GM18868 (cell line): ENCODE measurements at regions not wholly inside any gene's neighbourhood (a gene's known extent, or its start where the extent isn't known, plus 50 kb on each side); places are given as distances from the start of the nearest gene placed in this dataset.

Experiments
- ATAC-seq: cut with Tn5 transposase; IDR thresholded peaks from one replicate; pipeline ENCODE4 v1.9.1; 2021; ENCODE audit warnings: mild to moderate bottlenecking, moderate library complexity; ENCODE audit not compliant: unreplicated experiment

DNA sequence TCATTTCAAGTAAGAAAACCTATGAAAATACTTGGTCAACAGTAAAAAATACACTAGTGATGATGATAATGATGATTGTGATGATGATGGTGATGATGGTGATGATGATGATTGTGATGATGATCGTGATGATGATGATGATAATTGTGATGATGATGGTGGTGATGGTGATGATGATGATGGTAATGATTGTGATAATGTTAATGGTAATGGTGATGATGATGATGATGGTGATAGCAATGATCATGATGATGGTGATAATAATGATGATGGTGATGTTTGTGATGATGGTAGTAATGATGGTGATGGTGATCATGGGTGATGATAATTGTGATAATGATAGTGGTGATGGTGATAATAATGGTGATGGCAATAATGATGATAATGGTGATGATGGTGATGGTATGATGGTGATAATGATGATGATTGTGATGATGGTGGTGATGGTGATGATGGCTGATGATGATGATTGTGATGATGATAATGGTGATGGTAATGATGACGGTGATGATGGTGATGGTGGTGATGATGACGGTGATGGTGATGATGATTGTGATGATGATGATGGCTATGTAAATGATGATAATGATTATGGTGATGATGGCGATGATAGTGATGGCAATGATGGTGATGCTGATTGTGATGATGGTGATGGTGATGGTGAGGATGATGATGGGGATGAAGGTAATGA lies 62.1 kb downstream of the VCX3A start:
- no peak for ATAC-seq

DNA sequence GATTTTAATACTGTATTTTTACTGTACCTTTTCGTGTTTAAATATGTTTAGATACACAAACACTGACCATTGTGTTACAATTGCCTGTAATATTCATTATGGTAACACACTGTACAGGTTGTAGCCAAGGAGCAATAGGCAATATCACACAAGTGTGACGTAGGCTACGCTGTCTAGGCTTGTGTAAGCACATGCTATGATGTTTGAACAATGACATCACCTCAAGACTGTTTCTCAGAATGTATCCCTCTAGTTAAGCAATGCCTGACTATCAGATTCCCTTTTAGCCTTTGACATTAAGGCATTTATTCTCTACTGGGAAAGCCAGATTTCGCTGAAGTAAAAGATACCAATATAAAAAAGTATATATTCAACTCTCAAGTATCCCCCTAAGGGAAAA lies 66.2 kb downstream of the VCX3A start:
- no peak for ATAC-seq

DNA sequence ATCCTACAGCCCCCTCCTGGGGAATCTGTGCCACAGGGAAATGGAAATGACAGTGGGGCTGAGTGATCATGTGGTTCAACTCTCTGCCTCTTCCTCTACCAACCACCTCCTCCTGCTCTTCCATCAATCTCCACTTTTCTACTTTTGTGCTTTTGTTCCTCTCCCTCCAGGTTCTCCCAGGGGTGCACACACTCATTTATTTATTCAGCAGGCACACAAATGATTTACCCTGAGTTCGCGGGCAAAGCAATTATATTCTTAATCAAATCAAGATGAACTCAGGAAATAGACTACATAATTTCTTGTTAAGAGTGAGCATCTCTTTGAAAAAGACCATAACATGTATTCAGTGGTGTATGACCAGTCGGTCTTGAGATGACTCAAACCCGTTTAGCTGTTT lies 69.2 kb downstream of the VCX3A start:
- ATAC-seq = no peak

DNA sequence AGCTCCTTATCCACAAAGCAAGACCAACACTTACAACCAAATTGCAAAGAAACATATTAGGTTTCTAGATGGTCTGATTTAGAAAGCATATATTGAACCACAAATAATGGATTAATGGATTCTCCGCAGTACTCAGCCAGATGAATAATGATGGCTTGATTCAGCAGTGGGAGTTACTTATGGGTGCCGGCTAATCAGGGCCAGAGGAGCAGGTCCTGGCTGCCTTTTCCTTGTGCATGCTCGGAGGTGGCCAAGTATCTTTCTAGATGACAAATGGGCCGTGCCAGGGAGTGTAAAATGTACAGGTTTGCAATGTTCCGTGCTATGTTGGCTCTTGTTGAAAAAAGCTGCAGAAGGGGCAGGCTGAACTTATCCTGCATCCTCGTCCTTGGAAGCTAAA lies 70.2 kb downstream of the VCX3A start:
- ATAC-seq = no peak

DNA sequence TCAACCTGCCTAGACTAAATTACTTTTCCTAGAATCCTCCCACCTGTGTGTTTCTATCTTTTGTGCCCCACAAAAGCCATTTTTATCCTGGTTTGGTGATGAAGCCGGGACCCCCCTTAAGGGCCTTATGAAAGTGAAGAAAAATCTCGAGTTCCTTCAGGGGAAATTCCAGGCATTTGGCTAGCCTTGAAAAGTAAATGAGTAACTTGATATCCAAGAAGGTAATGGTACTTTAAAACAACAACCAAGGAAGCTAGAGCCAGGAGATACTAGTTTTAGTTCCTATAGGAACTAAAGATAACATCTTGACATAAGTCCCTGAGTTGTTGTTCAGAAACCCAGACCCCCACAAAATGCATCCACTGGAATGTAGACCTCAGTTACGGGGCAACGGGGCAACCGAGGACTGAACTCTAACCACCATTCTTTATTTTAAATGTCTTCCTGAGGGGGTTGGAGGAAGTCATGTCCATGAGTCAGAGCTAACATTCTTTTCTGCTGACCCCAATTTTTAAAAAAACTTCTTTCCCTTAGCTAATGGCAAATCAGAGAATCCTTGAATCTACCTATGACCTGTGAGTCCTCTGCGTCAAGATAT lies 73.9 kb downstream of the VCX3A start:
- no peak for ATAC-seq

DNA sequence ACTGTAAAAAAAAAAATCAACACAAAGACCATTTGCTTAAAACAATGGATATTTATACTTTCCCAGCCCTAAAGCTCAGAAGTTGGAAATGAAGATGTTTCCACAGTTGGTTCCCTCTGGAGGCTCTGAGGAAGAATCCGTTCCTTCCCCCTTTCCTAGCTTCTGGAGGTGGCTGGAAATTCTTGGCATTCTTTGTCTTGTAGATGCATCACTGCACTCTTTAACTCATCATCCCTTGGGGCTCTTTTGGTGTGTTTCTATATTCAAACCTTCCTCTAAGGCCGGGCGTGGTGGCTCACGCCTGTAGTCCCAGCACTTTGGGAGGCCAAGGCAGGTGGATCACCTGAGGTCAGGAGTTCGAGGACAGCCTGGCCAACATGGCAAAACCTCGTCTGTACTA lies 78.7 kb downstream of the VCX3A start:
- no peak for ATAC-seq

DNA sequence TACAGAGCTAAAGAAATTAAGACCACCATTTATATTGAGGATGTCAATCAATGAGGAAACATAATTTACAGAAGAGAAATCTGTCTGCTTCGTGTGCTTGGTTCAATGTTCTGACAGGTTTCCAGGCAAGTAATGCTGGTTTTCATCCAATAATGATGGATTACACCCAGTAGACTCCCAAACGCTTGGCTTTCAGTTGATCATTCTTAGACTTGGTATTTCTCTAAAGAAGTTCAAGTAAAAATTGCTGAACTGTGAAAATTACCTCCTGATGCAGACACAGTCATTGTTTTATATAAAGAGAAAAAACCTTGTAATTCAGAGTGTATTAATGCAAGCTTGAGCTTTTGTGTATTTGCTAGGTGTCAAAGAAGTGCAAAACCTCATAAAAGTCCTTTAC lies 85.0 kb downstream of the VCX3A start:
- no peak for ATAC-seq

DNA sequence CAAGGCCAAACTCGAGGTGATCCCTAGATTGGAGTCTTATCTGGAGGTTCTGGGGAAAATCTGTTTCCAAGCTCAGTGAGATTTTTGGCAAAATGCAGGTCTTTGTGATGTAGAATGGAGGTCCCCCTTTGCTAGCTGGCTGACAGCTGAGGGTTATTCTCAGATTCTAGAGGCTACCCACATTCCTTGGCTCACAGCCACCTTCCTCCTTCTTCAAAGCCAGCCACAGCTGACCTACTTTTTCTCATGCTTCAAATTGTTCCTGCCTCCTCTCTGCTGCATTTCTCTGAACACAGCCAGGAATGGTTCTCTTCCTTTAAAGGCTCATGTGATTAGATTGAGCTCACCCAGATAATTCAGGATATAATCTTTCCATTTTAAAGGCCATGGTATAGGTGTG lies 86.9 kb downstream of the VCX3A start:
- ATAC-seq = no peak

DNA sequence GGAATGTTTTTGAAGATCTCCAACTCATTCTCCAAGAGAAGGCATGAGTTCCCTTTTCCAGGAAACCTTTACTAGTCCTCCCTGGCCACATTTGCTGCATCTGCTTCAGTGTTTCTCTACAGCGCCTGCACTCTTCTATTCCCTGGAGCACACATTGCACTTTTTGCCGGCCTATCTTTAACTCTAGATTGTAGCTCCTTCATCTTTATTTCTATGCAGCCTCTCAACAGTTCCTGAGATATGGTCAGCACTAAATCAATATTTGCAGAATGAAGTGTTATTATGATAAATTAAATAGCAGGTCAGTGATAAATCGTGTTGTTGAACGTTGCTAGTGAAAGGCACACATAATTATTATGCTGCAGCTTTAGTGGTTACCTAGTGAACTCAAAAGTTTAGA lies 88.3 kb downstream of the VCX3A start:
- no peak for ATAC-seq

DNA sequence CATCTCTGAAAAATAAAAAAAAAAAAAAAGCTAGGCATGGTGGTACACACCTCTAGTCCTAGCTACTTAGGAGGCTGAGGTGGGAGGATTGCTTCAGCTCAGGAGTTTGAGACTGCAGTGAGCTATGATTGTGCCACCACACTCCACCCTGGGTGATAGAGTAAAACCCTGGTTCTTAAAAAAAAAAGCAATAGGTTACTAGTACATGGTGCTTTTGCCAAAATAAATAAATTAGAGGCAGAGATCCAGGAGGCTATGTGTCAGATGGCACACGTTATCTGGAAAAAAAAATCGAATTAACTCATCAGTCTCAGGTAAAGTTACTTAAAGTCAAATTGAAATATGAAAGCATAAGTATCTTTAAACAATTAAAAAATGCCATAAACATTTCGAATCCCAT lies 94.3 kb downstream of the VCX3A start:
- ATAC-seq = no peak

DNA sequence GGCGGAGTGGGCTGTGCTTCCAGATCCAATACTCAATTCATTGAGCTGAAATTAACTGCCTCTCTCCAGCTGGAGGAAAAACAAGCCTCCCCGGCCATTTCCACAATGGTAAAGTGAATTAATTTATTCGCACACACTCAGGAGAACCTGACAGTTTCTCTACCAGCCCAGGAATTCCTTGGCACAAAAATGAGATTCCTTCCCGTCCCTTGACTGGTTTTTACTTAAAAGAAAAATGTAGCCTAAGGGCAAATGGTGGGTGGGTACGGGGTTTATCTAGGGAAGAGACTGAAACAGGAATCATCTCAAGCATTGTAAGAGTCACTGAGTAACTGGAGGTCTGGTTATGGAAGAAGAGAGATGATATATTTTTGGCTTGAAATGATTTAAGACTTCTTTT lies 102.7 kb downstream of the VCX3A start:
- ATAC-seq = no peak

DNA sequence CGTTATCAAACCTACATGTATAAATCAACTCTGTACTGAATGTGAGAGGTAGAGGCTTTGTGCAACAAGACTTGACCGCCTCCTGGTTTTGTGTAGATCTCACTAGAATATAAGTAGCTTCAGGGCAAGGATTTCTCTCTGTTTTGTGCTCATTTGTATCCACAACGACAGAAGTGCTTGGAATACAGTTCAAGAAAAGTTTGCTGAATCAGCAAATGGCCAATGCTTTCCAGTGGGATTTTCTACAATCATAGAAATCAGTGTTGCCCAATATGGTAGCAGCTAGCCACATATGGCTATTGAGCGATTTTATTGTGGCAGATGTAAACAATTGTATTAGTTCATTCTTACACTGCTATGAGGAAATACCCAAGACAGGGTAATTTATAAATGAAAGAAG lies 127.4 kb downstream of the VCX3A start:
- no peak for ATAC-seq

DNA sequence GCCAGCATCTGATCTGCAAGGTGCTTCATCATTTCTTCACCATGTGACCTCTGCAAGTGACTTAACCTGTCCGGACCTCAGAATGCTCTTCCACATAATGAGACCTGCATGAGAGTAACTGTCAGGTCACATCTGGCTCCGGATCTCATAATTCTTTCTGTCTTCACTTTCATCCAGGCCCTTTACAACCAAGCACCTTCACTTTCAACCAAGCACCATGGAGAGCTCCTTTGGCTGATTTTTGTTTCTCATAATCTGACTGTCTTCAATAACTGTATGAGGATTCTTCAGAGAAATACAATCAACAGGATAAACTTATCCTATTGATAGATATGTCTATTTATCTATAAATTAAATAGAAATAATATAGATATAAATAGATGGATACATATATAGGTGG lies 148.1 kb downstream of the VCX3A start:
- no peak for ATAC-seq

DNA sequence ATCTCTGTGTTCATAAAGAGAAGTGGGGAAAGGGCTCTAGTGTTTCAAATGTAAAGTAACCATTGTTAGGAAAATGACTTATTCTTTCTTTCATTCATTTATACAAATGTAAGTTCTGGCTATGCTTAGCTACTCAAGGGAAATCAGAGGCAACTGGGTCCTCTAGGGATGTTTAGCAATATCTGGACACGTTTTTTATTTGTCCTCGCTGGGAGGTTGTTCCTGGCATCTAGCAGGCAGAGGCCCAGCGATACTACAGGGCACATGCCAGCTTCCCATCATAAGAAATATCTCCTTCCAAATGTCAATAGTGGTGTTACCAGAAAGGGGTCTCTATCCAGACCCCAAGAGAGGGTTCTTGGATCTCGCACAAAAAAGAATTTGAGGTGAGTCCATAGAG lies 150.0 kb downstream of the VCX3A start:
- no peak for ATAC-seq

DNA sequence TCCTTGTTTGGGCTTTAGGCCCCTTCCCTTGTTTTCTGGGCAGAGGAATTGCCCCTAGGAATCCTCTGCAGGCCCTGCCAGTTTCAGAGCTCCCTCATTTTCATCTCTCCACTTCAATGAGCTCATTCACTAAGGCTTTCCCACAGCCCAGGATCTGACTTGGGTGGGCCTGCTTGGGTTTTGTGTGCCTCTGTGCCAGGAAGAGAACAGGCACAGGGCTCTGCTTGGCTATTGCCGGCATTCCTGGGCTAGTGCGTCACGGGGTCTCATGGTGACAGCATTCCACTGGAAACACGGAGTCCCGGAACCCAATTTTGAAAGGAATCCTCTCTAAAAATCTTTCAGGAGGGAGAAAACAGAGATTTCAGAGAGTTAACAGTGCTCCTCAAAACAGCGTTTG lies 150.5 kb downstream of the VCX3A start:
- ATAC-seq = no peak

DNA sequence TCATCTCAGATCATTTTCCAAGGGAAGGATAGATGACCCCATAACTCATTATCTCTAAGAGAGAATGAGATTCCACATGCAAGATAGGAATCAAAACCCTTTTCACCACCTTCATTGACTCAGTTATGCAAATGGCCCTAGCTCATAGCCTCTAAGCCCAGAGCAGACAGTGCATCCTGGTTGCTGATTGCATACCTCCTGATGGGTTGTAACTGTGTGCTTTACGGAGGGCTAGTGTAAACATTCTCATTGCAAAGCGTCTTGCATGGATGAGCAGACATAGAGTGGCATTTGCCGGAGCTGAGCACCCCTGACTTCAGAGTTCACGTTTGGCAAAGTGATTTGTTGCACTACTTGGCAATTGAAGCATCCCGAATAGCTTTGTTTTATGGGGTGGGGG lies 151.0 kb downstream of the VCX3A start:
- ATAC-seq = no peak

DNA sequence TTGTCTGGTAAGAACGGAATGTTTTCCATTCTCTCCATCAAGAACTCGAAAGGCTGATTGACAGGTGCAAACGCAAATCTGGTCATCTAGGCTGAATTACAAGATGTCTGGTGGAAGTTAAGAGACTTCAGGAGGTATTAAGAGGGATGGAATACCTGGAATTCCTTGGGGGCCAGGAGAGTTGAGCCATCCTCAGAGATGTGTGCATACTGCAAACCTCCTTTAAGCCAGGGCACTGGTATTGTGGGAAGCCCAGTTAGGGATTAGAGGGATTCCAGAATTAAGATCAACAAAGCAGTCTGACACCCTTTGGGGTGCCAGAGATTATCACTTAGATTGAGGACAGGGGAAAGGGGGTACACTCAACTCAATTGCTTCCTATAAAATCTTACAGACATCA lies 151.4 kb downstream of the VCX3A start:
- ATAC-seq = no peak

DNA sequence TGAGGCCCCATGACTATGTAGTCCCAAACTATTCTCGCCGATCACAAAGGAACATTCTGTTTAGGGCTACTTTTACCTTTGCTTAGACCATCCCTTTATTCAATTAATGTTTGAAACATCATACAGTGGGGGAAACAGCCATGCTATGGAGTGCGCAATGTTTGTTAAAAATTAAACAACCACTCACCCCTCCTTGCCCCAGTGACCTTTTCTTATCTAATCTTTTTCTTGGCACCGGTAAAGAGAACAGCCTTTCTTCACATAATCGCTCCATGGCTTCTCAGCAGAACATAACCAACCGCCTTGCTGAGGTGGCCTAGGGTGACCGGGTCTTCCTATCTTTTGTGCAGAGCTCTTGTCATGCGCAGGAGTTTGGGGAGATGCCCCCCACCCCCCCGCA lies 152.6 kb downstream of the VCX3A start:
- ATAC-seq = no peak

DNA sequence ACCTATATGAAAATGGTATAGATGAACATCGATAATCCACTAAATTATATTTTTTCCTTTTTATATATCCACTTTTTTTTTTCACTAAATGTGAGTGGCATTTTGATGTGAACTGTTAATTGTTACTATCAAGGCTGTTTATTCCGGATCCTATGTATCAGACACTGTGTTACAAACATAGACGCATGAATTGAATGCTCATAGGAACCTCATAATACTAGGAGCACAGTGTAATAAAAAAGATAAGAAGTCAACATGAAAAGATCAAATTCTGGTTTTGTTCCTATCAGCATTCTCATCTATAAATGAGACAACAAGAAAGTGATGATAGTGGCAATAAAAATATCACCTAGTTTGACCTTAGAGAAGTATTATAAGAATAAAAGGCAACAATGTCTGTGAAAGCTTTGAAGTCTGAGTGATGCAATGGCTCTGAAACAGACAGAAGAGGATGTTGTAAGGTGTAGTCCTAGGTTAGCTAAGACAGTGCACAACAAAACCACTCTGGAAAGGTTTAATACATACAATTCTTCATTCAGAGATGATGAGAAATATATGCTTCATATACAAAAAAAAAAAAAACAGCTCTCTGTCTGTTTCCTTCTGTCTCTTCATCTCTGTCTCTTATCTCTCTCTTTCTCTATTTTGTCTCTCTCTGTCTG lies 148.6 kb upstream of the NLGN4X start:
- no peak for ATAC-seq

DNA sequence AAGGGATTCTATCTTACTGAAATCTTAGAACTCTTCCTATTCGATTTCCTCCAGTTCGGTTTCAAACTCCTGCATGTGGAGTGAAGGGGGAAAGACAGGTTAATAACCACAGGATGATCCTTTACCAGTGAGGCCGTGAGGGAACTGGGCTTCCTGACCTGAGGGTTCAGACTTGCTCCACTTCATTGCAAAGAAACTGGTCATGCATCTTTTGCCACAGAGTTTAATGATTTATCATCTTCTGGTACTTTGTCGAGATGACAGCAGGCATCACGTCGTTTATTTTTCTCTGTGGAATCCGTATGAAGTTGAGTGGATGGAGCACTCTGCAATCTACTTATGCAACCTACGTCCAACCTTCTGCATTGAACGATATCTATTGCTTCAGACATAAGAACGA lies 145.9 kb upstream of the NLGN4X start:
- ATAC-seq = no peak

DNA sequence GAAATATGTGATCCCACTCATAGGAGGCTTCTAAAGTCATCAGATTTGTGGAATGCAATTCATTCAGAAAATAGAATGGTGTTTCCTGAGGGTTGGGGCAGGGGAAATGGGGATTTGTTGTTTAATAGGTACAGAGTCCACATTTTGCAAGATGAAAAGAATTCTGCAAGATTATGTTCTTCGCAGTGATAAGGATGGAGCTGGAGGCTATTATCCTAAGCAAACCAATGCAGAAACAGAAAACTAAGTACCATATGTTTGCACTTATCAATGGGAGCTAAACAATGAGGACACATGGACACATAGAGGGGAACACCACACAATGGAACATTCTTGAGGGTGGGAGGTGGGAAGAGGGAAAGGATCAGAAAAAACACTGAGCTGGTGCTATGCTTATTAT lies 144.3 kb upstream of the NLGN4X start:
- ATAC-seq = no peak

DNA sequence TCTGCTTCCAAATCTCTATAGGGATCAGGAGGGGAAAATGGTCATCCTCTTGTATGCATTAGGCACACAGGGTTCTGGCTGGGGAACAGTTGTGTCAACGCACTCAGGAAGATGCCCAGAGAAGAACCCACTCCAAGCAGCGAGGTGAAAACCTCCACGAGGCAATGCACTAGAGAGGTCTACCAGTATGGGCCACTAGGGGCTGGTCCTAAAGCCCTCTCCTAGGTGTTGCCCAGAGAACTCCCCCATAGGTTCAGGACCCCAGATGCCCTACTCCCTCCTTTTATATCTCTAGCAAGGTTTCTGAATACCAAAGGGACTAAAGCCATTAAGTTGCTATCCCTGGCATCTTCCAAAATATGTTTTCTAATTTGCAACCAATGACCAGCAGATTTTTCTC lies 142.7 kb upstream of the NLGN4X start:
- no peak for ATAC-seq

DNA sequence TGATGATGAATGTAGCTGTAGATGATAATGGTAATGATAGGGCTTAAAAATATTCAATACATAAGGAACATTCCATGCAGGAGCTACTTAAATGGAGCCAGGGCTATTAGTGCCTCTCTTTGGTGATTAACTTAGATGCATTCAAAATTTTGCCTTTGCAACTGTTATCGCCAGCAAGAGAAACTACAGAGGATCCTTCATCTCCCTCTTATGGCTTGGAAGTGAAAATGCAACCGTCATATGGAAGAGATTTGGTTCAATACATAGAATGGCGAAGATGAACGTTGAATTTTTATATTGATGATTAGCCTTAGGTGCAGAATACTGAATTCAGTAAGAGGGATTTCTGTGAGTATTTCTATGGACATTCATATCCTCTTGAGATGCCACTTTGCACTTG lies 134.5 kb upstream of the NLGN4X start:
- ATAC-seq = no peak
